Activated CD8-positive, alpha-beta memory T cell treated with anti-CD3 and anti-CD28 coated beads, Interleukin-2, amount 50 U/mL, for 1 hour (primary cell): ENCODE measurements at regions not wholly inside any gene's neighbourhood (a gene's known extent, or its start where the extent isn't known, plus 50 kb on each side); places are given as distances from the start of the nearest gene placed in this dataset.

Experiments
- DNase-seq: peaks from one replicate; pipeline ENCODE4 v3.0.0-alpha.2; 2020; ENCODE audit errors: extremely low read depth

GRCh38 chrX:20378233-20378920 lies 111.7 kb upstream of the RPS6KA3 start:
- DNase-seq = no peak

- no peak for DNase-seq
These were observed 108.3 kb upstream of the RPS6KA3 start for GRCh38 chrX:20374900-20375438.

GRCh38 chrX:20374450-20374849 lies 107.7 kb upstream of the RPS6KA3 start:
- no peak for DNase-seq

- DNase-seq = no peak
These were observed 106.4 kb upstream of the RPS6KA3 start for GRCh38 chrX:20373063-20373462.

- DNase-seq = no peak
These were observed 105.8 kb upstream of the RPS6KA3 start for GRCh38 chrX:20372533-20372932.

GRCh38 chrX:20369468-20369867 lies 102.8 kb upstream of the RPS6KA3 start:
- no peak for DNase-seq

- no peak for DNase-seq
These were observed 97.5 kb upstream of the RPS6KA3 start for GRCh38 chrX:20364238-20364637.

GRCh38 chrX:20363275-20363674 lies 96.6 kb upstream of the RPS6KA3 start:
- DNase-seq = no peak

GRCh38 chrX:20362268-20363267 lies 95.9 kb upstream of the RPS6KA3 start:
- no peak for DNase-seq

GRCh38 chrX:20361890-20362262 lies 95.2 kb upstream of the RPS6KA3 start:
- no peak for DNase-seq

- DNase-seq = no peak
These were observed 94.6 kb upstream of the RPS6KA3 start for GRCh38 chrX:20361081-20361889.

- DNase-seq = no peak
These were observed 88.5 kb upstream of the RPS6KA3 start for GRCh38 chrX:20355187-20355586.

- no peak for DNase-seq
These were observed 87.8 kb upstream of the RPS6KA3 start for GRCh38 chrX:20354505-20354904.

GRCh38 chrX:20352935-20353336 lies 86.2 kb upstream of the RPS6KA3 start:
- DNase-seq = no peak

GRCh38 chrX:20352504-20352903 lies 85.8 kb upstream of the RPS6KA3 start:
- no peak for DNase-seq

- no peak for DNase-seq
These were observed 83.9 kb upstream of the RPS6KA3 start for GRCh38 chrX:20350596-20350995.

GRCh38 chrX:20348139-20348538 lies 81.4 kb upstream of the RPS6KA3 start:
- no peak for DNase-seq

GRCh38 chrX:20347481-20347880 lies 80.8 kb upstream of the RPS6KA3 start:
- no peak for DNase-seq

- no peak for DNase-seq
These were observed 67.0 kb upstream of the RPS6KA3 start for GRCh38 chrX:20333672-20334071.

- no peak for DNase-seq
These were observed 63.8 kb upstream of the RPS6KA3 start for GRCh38 chrX:20330545-20330944.

- DNase-seq = no peak
These were observed 62.7 kb upstream of the RPS6KA3 start for GRCh38 chrX:20329435-20329834.
